HG03060 (cell line): ENCODE measurements at regions not wholly inside any gene's neighbourhood (a gene's known extent, or its start where the extent isn't known, plus 50 kb on each side); places are given as distances from the start of the nearest gene placed in this dataset.

ENCODE experiments used
- ATAC-seq: cut with Tn5 transposase; IDR thresholded peaks from one replicate; pipeline ENCODE4 v1.9.1; 2021; ENCODE audit warnings: low read depth, moderate number of reproducible peaks; ENCODE audit not compliant: unreplicated experiment

DNA sequence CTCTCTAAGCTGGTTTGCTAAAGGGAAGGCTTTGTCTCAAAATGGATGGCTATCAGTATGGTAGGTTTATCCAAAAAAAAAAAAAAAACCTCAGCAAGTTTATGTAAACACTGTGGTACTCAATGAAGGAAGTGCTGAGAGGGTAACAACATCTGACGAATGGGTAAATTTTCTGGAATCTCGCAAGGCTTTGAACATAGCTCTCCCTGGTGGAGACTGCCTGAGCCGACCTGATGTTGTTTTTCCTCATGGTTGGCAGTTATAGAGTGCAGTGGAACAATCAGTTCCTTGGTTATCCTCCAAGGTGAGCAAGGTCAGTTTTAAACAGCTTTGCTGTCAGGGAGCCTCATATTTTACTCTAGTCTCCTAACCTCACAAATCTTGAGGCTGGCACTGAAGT is 94.6 kb downstream of the ZPLD1 start:
- no peak for ATAC-seq

DNA sequence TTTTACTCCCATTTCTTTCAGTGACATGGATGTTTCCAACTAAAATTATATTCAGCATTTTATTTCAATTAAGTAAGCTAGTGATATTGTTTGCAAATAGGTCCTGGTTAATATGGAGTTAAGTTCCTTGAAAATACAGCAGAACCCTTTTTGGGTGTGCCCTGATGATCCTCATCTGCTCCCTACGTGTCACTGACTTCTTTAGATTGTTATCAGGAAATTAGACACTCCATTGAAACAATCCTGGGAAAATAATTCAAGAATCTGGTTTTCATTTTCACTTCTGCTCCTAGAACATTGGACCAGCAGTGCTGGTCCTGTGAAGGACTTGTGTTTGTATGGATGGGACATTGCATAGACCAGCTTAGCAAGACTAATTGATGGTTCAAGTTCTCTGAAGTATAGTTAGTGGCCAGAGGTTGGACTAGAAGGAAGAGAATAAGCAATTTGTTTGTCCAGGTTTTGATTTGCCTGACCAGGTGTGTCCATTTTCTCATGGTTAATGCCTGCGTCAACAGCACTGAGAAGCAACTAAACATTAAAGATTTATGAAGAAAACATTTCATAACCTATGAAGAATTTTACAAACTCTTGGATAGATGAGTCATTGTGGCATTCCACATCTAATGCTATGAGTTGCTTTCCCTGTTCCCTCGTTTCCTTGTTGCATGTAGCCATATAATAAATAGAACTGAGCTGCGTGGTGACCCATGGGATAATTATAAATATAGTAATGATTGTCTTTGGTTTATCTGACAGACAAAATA is 95.8 kb downstream of the ZPLD1 start:
- ATAC-seq = no peak

DNA sequence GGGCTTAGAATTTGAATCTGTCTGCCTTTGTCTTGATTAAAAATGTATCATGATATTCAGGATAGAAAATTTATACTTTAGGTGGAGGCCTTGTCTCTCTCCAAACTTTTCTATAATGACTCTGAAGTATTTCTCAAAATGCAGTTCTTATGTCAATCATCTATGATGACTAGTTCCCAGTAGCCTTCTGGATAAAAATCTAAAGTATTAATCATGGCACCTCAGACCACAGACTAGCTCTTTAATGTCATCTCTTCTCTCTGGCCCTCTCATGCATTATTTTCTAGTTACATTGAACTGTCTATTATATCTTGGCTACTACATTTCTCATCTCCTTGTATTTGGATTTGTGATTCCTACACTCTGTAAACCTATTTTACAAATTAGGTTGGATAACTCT is 96.9 kb downstream of the ZPLD1 start:
- ATAC-seq = no peak

DNA sequence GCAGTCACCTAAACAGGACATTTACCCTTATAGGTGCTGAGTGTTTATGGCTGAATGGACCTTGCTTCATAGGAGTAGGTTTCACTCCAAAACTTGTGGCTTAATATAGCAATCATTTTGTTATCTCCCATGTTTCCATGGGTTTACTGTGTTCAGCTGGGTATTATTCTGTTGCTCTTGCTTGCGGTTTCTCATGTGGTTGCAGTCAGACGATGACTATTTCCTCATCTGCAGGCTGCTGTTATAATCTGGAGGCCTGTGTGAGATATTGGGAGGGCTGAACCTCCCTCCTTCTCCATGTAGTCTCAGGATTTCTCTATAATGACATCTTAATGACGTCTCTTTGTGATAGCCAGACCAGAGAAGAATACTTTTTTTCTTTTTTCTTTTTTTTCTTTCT is 98.1 kb downstream of the ZPLD1 start:
- no peak for ATAC-seq

DNA sequence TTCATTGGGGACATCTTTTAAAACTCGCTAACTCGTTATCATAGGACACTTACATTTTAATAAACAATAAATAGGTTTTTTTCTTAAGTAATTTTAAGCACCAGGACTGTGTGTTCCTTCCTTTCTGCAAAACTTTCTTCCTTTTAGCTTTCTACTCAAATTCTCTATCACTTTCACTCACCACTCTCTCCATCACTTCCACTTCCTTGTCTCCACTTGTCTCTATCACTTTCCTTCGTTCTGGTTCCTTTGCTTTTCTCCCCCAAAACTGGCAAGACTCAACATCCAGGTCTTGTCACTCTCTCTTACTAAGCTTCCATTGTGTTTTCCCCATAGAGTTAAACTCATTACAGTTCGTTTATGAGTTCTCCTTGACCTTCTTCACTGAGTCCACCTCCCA is 99.0 kb downstream of the ZPLD1 start:
- ATAC-seq = no peak

DNA sequence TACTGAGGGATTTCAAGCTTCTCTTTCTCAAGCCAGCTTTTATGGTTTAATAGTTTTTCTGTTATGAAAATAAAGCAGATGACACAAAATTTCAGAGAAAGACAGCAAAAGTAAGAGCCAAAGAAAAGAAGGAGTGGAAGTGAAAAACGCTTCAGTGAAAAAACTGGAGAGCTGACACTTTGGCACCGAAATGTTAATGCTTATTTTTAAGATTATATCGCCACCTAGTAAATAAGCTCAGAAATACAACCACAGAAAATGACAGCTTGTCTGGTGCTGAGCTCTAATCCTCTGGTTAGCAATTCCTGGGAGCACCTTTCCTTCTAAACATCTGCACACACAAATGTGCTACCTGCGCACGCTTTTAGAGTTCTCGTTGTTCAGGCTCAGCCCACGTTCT is 101.6 kb downstream of the ZPLD1 start:
- ATAC-seq = no peak

DNA sequence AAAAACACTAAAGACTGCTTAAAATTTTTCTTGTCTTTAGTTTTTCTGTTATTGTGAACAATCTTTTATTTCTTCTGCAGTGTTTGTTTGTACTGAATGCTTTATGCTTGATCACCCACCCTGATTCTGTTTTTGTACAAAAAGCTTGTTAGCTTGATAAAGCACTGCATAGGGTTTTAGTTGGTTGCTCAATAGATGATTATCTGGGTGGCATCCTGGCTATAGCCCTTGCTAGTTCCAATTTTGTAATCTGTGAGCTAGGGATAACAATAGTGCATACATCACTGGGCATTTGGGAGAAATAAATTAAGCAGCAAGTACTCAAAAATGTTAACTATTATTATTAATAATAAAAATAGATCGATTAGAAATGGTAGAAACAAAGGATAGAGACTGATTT is 102.3 kb downstream of the ZPLD1 start:
- ATAC-seq = no peak

DNA sequence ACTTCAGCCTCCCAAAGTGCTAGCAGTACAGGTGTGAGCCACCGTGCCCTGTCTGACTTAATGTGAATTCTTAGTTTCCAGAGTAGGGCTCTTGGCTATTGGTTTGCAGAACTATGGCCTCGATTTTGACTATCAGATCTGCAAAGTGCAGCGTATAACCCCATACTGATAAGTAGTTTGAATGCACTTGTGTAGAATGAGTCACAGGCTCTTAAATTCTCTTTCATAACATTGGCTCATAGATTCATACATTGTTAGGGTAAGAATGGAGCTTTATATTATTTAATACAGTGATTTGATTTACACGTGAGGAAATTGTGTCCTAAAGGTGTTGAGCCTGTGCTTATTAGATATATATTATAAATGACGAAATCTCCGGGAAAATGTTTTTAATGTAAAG is 109.9 kb downstream of the ZPLD1 start:
- no peak for ATAC-seq

DNA sequence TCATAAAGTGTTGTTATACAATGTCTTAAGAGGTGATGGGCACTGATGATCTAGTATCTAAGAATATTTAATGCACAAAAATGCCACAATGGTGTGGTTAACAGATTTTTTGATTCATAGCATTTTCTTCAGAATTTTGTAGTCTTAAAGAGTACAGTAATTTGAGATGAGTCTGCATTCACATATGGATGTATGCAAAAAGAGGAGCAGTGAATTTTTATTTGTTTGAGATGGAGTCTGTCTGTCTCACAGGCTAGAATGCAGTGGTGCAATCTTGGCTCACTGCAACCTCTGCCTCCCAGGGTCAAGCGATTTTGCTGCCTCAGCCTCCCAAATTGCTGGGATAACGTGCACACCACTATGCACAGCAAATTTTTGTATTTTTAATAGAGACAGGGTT is 110.5 kb downstream of the ZPLD1 start:
- no peak for ATAC-seq

DNA sequence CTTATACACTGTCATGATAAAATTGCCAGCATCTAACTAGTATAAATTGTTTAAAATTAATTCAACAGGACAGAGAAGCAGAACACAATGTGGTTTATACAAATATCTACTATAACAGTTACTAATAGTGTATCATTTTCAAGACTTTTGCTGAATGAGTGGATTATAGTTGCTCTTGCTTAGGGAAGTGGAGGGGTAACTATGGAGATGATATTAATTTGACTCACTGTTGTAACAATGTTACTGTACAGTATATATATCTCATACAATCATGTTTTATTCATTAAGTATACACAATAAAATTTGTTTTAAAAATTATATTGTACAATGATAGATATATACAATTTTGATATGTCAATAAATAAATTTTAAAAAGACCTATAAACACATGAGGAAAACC is 119.1 kb downstream of the ZPLD1 start:
- ATAC-seq = no peak

DNA sequence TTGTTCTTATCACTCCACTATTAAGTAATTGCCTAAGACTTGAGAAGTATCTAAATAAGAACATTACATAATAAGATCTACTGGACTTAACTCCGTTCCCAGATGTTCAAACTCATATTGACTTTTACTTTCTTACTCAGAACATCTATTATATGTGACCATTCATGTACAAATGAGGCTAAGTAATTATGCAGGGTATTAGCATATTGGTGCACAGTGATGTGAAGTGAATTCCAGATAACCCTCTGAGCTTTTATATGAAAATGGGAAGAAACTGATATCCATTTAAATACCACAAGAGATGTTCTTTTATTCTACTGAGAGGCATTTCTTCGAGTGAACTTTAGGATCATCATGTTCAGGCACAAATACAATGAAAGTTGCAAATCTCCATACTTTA is 135.7 kb downstream of the ZPLD1 start:
- ATAC-seq = no peak

DNA sequence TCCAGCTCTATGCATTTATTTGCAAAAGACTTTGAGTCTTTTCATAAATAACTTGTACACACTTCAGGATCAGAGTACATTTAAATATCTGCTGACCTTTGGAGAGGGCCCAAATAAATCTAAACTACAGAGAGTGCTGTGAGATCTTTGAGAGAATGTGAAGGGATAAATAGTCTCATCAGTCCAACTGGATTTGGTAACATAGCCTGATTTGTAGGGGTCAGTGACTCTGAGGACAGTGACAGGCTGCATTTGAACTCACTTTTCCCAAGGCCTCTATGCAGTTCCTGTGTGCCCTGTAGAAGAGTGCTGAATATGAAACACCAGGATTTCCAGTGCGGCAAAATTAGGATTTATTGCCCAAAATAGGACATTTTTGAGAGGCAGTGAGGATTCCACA is 136.2 kb downstream of the ZPLD1 start:
- ATAC-seq = no peak

DNA sequence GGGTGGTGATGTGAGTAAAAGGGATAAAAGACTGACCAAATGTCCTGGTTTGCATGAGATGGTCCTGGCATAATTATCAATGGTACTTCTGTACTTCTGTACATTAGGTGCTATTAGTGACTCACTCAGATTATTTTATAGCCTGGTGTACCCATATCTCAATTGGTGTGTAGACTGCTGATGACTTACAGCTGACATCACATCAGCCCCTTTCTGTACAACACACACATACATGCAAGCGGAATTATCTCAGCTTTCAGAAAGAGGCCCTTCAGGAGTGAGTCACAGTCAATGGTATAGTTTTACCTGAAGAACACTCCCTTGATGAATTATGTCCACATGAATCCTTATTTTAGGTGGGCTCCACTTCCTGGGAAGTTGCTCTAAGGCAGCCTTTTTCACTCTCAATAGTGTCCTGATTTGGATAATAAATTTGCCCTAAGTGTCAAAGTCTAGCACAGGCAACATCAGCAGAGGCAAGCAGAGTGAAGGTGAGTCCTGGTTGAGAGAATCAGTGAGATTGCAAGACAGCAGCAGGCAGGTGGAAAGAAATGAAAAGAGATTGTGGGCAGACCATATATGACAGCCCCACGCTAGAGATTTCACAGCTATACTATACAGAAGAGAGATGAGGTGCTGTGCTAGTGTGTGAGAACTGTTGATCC is 137.0 kb downstream of the ZPLD1 start:
- no peak for ATAC-seq

DNA sequence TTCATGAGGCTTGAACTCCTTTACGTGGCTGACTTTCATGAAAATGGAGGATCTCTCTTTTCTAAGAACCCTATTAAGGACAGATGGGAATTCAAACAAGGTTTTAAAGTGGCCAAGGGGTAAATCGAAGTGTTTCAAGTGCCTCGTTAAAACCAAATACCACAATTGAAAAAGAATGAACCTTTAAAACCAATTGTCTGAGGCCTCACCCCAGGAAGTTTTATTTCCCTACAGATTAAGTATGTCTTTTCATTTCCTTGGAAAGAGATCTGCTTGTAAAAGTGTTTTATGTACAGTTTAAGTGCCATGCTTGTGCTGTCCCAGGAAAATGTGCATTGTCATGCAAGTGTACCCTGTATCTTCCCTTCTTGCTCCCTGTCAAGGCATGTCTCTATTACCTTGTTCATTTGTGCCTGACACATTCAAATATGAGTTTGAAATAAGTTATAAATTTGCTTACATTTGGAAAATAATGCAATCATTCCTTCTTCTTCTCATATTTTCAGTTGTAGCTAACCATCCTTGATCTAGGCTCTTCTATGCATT is 138.7 kb downstream of the ZPLD1 start:
- ATAC-seq = no peak

DNA sequence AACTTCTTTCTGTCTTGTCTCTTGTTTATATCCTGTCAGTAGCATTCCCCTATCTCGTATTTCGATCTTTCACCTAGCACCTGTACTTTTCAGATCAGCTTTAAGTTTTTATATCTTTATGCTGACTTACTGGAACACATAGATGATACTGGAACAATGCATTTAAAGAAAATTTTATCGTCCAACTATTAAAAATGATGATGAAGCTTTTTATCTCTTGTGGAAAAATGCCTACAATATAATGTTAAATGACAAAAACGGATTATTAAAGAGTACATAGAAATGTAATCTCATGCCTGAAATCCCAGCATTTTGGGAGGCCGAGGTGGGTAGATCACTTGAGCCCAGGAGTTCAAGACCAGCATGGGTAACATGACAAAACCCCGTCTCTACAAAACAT is 139.5 kb downstream of the ZPLD1 start:
- no peak for ATAC-seq

DNA sequence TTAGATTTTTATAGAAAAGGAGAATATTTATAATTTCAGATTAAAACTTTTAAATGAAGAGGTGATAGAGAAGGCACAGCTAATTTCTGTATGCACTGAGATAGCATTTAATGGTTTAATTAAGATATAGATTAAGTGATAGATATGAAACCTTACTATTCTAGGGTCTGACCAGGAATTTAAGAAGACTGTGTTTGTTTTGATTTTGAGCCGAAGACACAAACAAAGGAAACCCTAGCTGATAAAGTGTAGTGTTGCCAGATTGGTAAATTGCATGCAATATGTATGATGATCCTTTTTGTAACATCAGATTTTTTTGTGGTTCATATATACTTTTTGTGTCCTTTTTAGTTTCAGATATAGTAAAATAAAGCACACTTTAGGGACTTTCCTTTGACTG is 141.8 kb downstream of the ZPLD1 start:
- ATAC-seq = no peak

DNA sequence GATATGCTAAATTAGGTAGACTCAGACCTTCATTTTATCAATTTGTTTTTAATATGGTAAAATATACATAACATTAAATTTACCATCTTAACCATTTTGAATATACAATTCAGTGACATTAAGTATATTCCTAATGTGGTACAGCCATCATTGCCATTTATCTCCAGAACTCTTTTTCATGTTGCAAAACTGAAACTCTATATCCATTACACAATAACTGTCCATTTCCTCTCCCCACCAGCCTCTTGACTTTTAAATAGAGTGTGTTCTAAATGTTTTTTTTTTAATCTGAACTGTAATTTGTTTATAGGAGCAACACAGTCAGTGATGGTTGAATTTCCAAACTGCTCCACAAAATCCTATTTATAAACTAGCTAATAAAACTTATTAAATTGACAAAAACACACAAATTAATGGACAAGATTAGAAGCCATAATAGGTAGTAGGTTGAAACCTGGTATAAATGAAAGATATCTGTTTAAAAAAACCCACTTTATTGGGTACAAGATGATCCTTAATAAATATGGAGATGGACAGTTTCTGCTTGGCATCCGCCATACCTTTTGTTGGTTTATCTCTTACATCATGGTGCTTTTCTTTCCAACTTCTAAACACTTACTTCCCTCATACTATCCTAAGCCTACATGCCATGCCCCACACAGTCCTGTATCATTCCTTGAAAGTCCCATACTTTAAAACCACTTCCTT is 142.4 kb downstream of the ZPLD1 start:
- ATAC-seq = no peak

DNA sequence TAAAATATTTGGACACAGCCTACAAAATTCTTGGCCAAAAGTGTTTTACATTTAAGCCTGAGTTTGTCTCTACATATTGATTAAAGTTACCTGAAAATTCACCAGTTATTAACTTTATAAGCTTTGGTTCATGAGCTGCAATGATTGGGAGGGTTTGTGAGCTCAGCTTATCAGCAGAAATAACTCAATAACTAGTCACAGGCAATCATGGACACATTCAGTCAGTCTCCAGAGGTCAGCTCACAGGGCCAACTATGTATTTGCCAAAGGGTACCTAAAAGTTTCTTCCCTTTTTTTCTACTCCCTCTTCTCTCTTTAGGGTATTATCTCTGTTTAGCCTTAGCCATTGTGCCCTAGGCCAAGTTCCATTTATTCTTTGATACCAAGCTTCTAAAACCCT is 145.9 kb downstream of the ZPLD1 start:
- no peak for ATAC-seq

DNA sequence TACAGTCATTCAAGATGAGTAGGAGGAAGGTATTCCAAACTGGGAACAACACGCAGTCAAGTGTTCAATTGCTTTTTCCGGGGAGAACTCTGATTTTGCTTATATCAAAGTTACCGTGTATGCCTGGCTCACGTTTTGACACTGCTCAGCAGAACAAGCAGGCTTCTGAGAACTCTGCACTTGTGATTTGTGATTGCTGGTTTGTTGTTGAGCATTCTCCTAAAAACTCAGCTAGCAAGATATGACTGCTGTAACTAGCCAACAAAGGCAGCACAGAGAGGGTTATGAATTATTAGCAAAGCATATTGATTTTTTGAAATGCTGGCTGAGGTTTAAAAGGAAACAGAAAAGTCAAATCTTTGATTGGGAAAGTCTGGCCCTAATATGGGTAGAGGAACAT is 151.7 kb downstream of the ZPLD1 start:
- ATAC-seq = no peak

DNA sequence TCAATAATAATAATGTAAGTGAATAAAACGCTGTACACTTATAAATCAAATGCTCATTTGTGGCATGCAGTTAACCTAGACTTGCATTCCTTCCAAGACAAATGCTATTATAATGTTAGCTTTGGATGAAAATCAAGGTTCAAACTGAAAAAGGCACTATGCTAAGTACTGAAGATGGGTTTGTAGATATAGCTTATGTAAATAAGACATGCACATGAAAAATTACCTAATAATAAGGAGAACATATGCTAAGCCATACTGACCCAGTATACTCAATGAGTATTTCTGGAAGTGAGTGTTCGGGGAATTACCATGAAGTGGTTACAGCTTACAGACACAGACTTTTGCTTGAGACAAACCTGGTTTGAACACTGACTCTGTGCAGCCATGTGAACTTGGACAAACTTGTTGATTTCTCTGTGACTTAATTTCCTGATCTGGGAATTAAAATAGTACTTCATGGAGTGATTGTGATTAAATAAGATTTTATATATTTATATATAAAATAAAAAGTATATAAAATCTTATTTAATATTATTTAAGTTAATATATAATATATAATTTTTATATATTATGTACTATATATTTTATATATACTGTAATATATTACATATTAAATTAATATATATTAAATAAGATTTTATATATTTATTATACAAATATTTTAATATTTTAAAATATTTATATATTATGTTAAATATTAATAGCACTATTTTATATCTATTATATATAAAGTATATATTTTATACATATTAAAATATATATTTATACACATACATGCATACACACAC is 159.2 kb downstream of the ZPLD1 start:
- no peak for ATAC-seq

DNA sequence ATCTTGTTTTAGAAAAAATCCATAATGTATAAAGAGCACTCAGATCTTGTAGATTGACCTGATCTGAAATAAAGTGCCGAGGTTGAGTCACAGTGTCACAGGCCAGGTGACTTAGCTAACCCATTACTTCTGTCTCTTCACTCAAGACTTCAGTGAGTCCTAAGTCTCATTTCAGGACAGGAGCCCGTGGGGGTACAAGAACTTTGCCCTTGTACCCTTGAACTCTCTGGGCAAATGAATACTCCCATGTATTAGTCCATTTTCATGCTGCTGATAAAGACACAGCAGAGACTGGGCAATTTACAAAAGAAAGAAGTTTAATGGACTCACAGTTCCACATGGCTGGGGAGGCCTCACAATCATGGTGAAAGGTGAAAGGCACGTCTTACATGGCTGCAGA is 160.2 kb downstream of the ZPLD1 start:
- ATAC-seq = no peak
